Liver (tissue), 8 donors: ENCODE measurements at regions not wholly inside any gene's neighbourhood (a gene's known extent, or its start where the extent isn't known, plus 50 kb on each side); places are given as distances from the start of the nearest gene placed in this dataset.

Source experiments
- DNase-seq: peaks from one replicate; pipeline ENCODE4 v3.0.0-alpha.2; 2017; ENCODE audit warnings: low spot score
- H3K27ac ChIP-seq, 2 donors: one replicate each; pipeline ENCODE4 v1.7.0; 2013; ENCODE audit warnings: inconsistent platforms in 2 of 2, low read length in 2 of 2, control low read depth in 1 of 2, low read depth in 1 of 2, mild to moderate bottlenecking in 1 of 2
- H3K27me3 ChIP-seq, 4 donors: one replicate each; pipeline versions ENCODE4 v1.6.1 to v1.7.0; 2013; ENCODE audit warnings: low read length in 3 of 4, inconsistent platforms in 1 of 4, mild to moderate bottlenecking in 1 of 4, moderate library complexity in 1 of 4; ENCODE audit not compliant: control insufficient read depth in 4 of 4, insufficient read depth in 4 of 4
- H3K36me3 ChIP-seq, 4 donors: one replicate each; pipeline versions ENCODE4 v1.6.1 to v1.7.0; 2013; ENCODE audit warnings: low read length in 3 of 4, mild to moderate bottlenecking in 3 of 4, low read depth in 1 of 4, moderate library complexity in 1 of 4; ENCODE audit not compliant: control insufficient read depth in 4 of 4, insufficient read depth in 3 of 4
- H3K4me1 ChIP-seq, 4 donors: one replicate each; pipeline versions ENCODE4 v1.6.1 to v1.7.0; 2013; ENCODE audit warnings: low read length in 3 of 4, mild to moderate bottlenecking in 3 of 4, moderate library complexity in 1 of 4; ENCODE audit not compliant: control insufficient read depth in 4 of 4, insufficient read depth in 4 of 4
- H3K4me3 ChIP-seq, 3 donors: one replicate each; pipeline versions ENCODE4 v1.6.1 to v1.7.0; 2013; ENCODE audit warnings: low read length in 3 of 3, control low read depth in 1 of 3, low read depth in 1 of 3, mild to moderate bottlenecking in 1 of 3
- H3K9ac ChIP-seq, 2 donors: one replicate each; pipeline ENCODE4 v1.7.0; 2013; ENCODE audit warnings: low read length in 2 of 2, mild to moderate bottlenecking in 2 of 2, moderate library complexity in 2 of 2, control low read depth in 1 of 2, low read depth in 1 of 2
- H3K9me3 ChIP-seq, 4 donors: one replicate each; pipeline versions ENCODE4 v1.6.1 to v1.7.0; 2013; ENCODE audit warnings: low read length in 3 of 4; ENCODE audit not compliant: control insufficient read depth in 4 of 4
- EGR1 ChIP-seq, 2 donors: IDR thresholded peaks; 2 replicates each; pipeline ENCODE4 v1.6.1; 2016 to 2018; ENCODE audit warnings: antibody characterized with exemption in 2 of 2, low read depth in 2 of 2
- FOXA1 ChIP-seq: IDR thresholded peaks from 2 replicates; pipeline ENCODE4 v1.6.1; 2016; ENCODE audit warnings: antibody characterized with exemption
- FOXA2 ChIP-seq: IDR thresholded peaks from 2 replicates; pipeline ENCODE4 v1.6.1; 2016; ENCODE audit warnings: antibody characterized with exemption
- GABPA ChIP-seq, 2 donors: IDR thresholded peaks in 1 of 2; conservative IDR thresholded peaks in 1 of 2; 2 replicates each; pipeline ENCODE4 v1.6.1; 2016; ENCODE audit warnings: antibody characterized with exemption in 2 of 2, mild to moderate bottlenecking in 1 of 2, moderate library complexity in 1 of 2
- HNF4A ChIP-seq, 2 donors: conservative IDR thresholded peaks; 2 replicates each; pipeline ENCODE4 v1.6.1; 2016; ENCODE audit warnings: antibody characterized with exemption in 2 of 2, mild to moderate bottlenecking in 2 of 2
- HNF4G ChIP-seq: IDR thresholded peaks from 2 replicates; pipeline ENCODE4 v1.6.1; 2016; ENCODE audit warnings: antibody characterized with exemption
- JUND ChIP-seq, 2 donors: IDR thresholded peaks; 2 replicates each; pipeline ENCODE4 v1.6.1; 2016; ENCODE audit warnings: antibody characterized with exemption in 2 of 2
- NR2F2 ChIP-seq: IDR thresholded peaks from 2 replicates; pipeline ENCODE4 v1.6.1; 2016; ENCODE audit warnings: antibody characterized with exemption
- RAD21 ChIP-seq, 2 donors: IDR thresholded peaks; 2 replicates each; pipeline ENCODE4 v1.6.1; 2016; ENCODE audit warnings: antibody characterized with exemption in 2 of 2, mild to moderate bottlenecking in 2 of 2
- RXRA ChIP-seq, 2 donors: IDR thresholded peaks; 2 replicates each; pipeline ENCODE4 v1.6.1; 2017 to 2018; ENCODE audit warnings: antibody characterized with exemption in 2 of 2, mild to moderate bottlenecking in 1 of 2
- SP1 ChIP-seq: IDR thresholded peaks from 2 replicates; pipeline ENCODE4 v1.6.1; 2018; ENCODE audit warnings: antibody characterized with exemption, mild to moderate bottlenecking
- TAF1 ChIP-seq: conservative IDR thresholded peaks from 2 replicates; pipeline ENCODE4 v1.6.1; 2016; ENCODE audit warnings: antibody characterized with exemption, mild to moderate bottlenecking
- WGBS: extraction: QIAGEN DNeasy Blood & Tissue Kit; methylation state at CpG from one replicate; pipeline ENCODE4 v1.1.7; 2013; 5-methylcytosine and 5-hydroxymethylcytosine counted together
- TF ChIP-seq, protein P1 (sequence below): IDR thresholded peaks from 2 replicates; pipeline ENCODE4 v1.6.1; 2016; ENCODE audit warnings: antibody characterized with exemption, mild to moderate bottlenecking
- TF ChIP-seq, protein P2 (sequence below): IDR thresholded peaks from 2 replicates; pipeline ENCODE4 v1.6.1; 2016; ENCODE audit warnings: antibody characterized with exemption
- TF ChIP-seq, protein P3 (sequence below): IDR thresholded peaks from 2 replicates; pipeline ENCODE4 v1.6.1; 2016; ENCODE audit warnings: antibody characterized with exemption
- TF ChIP-seq, protein P4 (sequence below): fragments of 150-350 bp; IDR thresholded peaks from 2 replicates; pipeline ENCODE4 v1.5.1; 2017; ENCODE audit warnings: improper control_type of control experiment, low read depth, low read length; ENCODE audit not compliant: missing input control
- TF ChIP-seq, protein P5 (sequence below): IDR thresholded peaks from 2 replicates; pipeline ENCODE4 v1.6.1; 2016; ENCODE audit warnings: antibody characterized with exemption
- donor health status: healthy.
- donor health status: healthy.
- donor health status: healthy.
- donor health status: healthy.
- donor health status: healthy.

DNA sequence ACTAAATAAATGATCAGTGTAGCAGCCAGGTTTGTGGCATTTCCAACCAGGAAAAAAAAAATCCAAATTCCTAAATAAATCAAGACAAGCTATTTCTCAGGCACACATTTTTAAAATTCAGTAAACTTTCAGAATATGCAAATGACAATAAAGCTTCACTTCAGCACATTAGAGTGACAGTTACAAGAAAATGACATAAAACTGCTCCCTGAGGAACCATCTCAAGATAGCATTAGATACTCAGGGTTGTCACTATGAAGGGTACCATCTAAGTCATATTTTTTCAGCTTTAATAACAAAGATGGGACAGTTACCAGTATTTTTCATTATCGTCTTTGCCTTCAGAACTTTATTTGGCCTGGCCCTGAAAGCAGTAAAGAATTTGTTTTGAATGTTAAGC lies 411.3 kb upstream of the RASGEF1B start:
- 96% methylated on average over 1 of the region's 1 CpG for WGBS
- Histone ChIP-seq H3K27ac (no peak overlapping the region), H3K9ac (no peak overlapping the region), H3K27me3 (no peaks in the 10 kb centered on the region), H3K4me1 (no peaks in the 10 kb centered on the region), H3K36me3 (no peaks in the 10 kb centered on the region), H3K4me3 (no peak overlapping the region), H3K9me3 (no peaks in the 10 kb centered on the region)
- TF ChIP-seq GABPA (IDR thresholded peaks at IDR 0.05 in 1 of 2, conservative IDR thresholded peaks at IDR 0.05 in 1 of 2), result no peak
- TF ChIP-seq, protein P1, sequence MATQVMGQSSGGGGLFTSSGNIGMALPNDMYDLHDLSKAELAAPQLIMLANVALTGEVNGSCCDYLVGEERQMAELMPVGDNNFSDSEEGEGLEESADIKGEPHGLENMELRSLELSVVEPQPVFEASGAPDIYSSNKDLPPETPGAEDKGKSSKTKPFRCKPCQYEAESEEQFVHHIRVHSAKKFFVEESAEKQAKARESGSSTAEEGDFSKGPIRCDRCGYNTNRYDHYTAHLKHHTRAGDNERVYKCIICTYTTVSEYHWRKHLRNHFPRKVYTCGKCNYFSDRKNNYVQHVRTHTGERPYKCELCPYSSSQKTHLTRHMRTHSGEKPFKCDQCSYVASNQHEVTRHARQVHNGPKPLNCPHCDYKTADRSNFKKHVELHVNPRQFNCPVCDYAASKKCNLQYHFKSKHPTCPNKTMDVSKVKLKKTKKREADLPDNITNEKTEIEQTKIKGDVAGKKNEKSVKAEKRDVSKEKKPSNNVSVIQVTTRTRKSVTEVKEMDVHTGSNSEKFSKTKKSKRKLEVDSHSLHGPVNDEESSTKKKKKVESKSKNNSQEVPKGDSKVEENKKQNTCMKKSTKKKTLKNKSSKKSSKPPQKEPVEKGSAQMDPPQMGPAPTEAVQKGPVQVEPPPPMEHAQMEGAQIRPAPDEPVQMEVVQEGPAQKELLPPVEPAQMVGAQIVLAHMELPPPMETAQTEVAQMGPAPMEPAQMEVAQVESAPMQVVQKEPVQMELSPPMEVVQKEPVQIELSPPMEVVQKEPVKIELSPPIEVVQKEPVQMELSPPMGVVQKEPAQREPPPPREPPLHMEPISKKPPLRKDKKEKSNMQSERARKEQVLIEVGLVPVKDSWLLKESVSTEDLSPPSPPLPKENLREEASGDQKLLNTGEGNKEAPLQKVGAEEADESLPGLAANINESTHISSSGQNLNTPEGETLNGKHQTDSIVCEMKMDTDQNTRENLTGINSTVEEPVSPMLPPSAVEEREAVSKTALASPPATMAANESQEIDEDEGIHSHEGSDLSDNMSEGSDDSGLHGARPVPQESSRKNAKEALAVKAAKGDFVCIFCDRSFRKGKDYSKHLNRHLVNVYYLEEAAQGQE, result no peak
- TF ChIP-seq, protein P2, sequence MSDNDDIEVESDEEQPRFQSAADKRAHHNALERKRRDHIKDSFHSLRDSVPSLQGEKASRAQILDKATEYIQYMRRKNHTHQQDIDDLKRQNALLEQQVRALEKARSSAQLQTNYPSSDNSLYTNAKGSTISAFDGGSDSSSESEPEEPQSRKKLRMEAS, result no peak
- TF ChIP-seq RXRA (IDR thresholded peaks at IDR 0.05), result no peak
- TF ChIP-seq SP1, result no peak
- TF ChIP-seq, protein P3, sequence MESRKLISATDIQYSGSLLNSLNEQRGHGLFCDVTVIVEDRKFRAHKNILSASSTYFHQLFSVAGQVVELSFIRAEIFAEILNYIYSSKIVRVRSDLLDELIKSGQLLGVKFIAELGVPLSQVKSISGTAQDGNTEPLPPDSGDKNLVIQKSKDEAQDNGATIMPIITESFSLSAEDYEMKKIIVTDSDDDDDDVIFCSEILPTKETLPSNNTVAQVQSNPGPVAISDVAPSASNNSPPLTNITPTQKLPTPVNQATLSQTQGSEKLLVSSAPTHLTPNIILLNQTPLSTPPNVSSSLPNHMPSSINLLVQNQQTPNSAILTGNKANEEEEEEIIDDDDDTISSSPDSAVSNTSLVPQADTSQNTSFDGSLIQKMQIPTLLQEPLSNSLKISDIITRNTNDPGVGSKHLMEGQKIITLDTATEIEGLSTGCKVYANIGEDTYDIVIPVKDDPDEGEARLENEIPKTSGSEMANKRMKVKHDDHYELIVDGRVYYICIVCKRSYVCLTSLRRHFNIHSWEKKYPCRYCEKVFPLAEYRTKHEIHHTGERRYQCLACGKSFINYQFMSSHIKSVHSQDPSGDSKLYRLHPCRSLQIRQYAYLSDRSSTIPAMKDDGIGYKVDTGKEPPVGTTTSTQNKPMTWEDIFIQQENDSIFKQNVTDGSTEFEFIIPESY, result no peak
- no peak for TF ChIP-seq HNF4G
- no peak for TF ChIP-seq RAD21 (IDR thresholded peaks at IDR 0.05)
- TF ChIP-seq NR2F2, result no peak
- TF ChIP-seq, protein P4, sequence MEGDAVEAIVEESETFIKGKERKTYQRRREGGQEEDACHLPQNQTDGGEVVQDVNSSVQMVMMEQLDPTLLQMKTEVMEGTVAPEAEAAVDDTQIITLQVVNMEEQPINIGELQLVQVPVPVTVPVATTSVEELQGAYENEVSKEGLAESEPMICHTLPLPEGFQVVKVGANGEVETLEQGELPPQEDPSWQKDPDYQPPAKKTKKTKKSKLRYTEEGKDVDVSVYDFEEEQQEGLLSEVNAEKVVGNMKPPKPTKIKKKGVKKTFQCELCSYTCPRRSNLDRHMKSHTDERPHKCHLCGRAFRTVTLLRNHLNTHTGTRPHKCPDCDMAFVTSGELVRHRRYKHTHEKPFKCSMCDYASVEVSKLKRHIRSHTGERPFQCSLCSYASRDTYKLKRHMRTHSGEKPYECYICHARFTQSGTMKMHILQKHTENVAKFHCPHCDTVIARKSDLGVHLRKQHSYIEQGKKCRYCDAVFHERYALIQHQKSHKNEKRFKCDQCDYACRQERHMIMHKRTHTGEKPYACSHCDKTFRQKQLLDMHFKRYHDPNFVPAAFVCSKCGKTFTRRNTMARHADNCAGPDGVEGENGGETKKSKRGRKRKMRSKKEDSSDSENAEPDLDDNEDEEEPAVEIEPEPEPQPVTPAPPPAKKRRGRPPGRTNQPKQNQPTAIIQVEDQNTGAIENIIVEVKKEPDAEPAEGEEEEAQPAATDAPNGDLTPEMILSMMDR, result no peak
- no peak for TF ChIP-seq FOXA1
- TF ChIP-seq TAF1, result no peak
- no peak for TF ChIP-seq JUND (IDR thresholded peaks at IDR 0.05)
- no peak for DNase-seq

DNA sequence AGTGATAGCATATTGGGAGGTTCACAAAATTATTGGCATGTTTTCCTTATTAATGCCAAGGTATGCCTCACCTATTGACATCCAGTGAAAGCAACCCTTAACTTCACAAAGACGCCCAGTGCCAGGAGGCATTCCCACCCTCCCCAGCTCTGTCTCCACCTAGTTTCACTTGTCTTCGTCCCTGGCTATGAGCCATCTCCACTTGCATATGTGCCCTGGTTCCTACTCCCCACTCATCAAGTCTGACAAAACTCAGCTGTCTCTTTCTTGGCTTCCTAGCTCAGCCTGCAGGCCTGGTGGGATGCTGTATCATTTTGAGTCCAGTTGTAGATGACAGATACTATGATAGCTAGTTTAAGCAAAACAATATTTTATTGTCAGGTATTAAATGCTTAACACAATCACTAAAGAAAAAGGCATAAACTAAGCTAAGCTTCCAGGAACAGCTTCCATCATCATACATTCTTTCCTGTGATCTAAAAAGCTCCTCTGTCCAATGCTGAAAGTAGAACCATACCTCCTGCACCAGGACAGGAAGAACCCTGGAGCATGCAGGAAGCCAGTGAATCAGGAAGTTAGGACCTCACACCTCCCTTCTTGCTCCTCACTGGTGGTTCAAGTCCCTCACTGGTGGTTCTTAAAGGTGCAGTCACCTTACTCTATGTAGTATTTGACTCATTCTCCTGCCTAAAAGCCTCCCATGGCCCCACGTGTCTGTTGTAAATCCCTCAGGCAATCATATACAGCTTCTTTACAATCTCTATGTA lies 410.3 kb upstream of the RASGEF1B start:
- Histone ChIP-seq H3K27me3 (no peaks in the 10 kb centered on the region), H3K4me1 (no peaks in the 10 kb centered on the region), H3K9ac (no peak overlapping the region), H3K36me3 (no peaks in the 10 kb centered on the region), H3K9me3 (no peaks in the 10 kb centered on the region), H3K27ac (no peak overlapping the region), H3K4me3 (no peak overlapping the region)
- no peak for DNase-seq
- 75% methylated on average over 3 of the region's 3 CpGs for WGBS
- TF ChIP-seq HNF4A (conservative IDR thresholded peaks at IDR 0.05) (no peak), GABPA (IDR thresholded peaks at IDR 0.05 in 1 of 2, conservative IDR thresholded peaks at IDR 0.05 in 1 of 2) (no peak), RAD21 (IDR thresholded peaks at IDR 0.05) (no peak), SP1 (no peak), FOXA1 (no peak), RXRA (IDR thresholded peaks at IDR 0.05) (no peak), EGR1 (IDR thresholded peaks at IDR 0.05; ENCODE audit: low read depth in 2 of 2) (no peak), HNF4G (no peak), FOXA2 (no peak)
- TF ChIP-seq, protein P2, result no peak
- TF ChIP-seq, protein P5, sequence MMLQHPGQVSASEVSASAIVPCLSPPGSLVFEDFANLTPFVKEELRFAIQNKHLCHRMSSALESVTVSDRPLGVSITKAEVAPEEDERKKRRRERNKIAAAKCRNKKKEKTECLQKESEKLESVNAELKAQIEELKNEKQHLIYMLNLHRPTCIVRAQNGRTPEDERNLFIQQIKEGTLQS, result no peak
- TF ChIP-seq, protein P1, result no peak
- TF ChIP-seq, protein P3, result no peak
